GM19238 (cell line): ENCODE measurements at regions not wholly inside any gene's neighbourhood (a gene's known extent, or its start where the extent isn't known, plus 50 kb on each side); places are given as distances from the start of the nearest gene placed in this dataset.

Source experiments
- DNase-seq: peaks from one replicate; pipeline ENCODE4 v3.0.0; 2011; ENCODE audit warnings: low spot score; ENCODE audit not compliant: insufficient read length

DNA sequence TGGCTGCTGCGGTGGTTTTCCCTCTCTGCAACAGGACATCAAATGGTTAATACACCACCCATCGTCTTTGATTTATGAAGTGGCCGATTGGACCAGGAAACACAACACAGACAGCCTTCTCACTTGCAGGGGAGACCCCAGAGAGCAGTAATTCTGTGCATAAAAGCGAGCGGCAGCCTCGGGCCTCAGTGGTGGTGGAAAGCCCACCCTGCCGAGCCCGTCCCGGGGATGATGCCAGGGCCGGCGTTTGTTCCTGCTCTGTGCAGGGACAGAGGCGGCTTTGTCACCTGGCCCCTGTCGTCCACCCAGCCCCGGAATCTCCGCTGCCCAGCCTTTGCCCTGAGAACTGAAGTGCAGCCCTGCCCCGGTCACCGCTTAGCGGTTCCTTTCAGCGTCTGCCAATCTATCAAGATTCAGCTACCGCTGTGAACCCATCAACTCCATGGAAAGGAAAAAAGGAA is 184.4 kb downstream of the TSHZ3 start:
- DNase-seq: no peak

DNA sequence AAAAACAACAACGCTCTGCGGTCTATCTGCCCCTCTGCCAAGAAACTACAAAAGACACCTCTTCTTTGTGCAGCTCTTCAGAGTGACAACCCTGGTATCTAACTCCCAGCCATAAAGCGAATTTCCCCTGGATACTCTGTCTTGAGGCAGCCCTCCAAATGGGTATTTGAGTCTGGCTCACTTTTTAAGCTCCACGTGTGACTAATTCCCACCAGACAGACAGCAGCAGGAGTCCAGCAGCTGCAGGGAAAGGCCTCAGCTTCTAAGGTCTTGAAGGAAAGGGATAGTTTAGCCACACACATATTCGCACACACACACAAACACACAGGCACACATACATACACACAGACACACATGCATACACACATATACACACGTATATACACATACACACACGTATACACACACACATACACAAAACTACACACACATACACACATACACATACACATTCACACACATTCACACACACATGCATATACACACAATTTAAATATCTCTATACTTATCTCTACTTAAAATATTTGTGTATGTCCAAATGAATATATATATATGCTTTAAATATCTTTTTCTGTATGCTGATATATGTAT is 188.8 kb downstream of the TSHZ3 start:
- DNase-seq: no peak

DNA sequence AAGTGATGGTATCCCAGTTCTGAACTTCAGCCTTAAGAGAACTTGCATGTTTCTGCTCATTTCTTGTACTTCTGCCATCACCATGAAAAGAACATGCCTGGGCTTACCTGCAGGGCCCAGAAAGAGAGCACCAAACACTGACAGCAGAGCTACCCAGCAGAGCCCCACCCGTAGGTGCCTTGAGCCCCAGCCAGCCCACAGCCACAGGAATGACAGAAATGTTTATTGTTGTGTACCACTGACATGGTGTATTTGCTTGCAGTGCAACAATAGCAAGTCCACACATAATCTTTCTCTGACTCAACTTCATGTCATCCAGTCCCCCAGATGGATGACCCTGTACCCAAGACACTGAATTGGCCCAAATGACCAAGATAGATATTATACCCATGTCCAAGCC is 195.2 kb downstream of the TSHZ3 start:
- DNase-seq: no peak

DNA sequence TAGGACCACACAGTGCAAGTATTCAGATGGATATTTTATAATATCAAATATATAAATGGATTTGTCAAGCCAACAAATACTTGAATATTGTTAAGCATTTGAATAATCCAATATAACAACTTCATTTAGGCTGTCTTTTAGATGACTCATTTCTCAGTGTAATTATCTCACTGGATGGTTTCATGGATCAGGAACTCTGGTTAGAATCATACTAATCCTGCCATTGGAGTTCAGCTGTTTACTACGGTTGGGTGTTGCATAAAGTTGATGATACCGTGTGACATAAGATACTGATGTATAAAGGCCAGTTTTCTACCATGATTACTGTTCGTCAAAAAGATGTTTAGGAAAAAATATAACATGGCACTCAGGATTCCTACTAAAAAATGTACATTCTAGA is 196.3 kb downstream of the TSHZ3 start:
- no peak for DNase-seq

DNA sequence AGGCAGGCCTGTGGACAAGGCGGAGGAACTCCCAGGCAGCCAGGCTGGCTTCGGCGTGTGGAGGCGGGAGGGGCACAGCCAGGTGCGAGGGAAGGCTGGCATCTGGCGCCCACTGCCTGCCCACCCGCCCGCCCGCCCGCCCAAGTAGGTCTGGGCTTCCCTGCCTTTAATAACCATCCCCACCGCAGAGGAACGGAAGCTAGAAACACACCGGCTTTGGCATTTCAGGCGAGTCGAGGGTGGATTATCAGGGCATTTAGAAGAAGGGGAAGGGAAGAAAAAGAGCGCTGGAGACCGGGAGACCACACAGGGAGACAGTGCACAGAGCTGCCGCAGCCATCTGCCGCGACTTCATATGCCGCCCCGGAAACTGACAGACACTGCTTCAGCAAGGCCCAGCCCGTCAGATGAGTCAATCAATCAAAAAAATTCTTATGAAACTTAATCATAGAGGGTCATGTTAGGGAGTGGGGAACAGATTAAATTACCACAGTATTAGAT is 199.7 kb downstream of the TSHZ3 start:
- DNase-seq: no peak

DNA sequence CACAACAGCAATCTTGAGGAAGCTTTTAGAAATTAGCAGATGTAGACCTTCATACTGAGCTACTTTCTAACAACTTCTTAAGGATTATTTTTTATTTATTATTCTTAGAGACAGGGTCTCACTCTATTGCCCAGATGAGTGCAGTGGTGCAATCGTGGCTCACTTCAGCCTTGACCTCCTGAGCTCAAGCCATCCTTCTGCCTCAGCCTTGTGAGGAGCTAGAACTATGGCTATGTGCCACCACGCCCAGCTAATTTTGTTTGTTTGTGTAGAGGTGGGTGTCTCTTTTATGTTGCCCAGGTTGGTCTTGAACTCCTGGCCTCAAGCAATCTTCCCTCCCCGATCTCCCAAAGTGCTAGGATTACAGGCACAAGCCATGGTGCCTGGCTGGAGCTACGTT is 200.6 kb downstream of the TSHZ3 start:
- no peak for DNase-seq

DNA sequence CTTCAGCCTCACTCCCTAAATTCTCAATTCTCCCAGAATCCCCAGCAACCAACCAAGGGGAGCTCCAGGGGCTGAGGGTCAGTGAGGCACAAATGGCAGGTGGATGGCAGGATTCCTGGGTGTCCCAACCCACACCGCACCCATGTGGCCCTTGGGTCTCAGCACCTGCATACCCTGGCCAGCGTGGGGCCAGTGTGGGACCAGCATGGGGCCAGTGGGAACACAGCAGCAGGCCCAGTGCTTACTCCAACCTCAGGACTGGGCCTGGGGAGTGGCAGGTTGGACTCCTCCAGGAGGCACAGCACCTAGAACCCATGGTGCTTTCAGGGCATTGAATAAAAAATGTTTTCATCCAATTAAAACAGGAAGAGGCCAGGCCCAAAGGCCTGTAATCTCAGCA is 202.0 kb downstream of the TSHZ3 start:
- no peak for DNase-seq

DNA sequence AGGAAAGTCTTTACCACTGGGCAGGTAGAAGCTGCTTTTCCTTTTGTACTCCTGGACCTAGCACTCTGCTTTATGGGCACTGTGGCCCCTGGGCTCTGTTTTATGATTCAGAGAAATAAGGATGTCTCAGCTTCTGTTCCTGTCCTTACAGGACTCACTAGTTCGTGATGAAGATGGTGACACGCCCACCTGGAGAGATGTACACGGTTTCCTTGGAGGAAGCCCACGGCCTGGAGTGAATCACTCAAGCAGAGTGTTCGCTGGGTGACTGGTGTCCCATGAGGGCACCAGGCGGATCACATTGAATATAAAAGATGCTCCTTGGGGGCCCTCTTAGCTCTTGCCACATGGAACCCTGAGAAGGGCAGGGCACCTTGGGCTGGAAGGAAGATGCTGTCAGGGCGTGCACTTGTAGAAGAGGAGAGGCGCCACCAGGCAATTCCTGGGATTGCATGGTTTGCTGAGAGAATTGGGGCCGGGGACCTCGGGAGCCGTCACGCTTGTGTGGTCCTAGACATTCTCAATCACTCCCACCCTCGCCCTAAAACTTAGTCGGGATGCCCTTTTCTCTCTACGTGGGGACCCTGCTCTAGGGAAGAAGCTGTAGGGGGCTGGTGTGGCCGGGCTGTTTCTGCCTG is 202.6 kb downstream of the TSHZ3 start:
- no peak for DNase-seq

DNA sequence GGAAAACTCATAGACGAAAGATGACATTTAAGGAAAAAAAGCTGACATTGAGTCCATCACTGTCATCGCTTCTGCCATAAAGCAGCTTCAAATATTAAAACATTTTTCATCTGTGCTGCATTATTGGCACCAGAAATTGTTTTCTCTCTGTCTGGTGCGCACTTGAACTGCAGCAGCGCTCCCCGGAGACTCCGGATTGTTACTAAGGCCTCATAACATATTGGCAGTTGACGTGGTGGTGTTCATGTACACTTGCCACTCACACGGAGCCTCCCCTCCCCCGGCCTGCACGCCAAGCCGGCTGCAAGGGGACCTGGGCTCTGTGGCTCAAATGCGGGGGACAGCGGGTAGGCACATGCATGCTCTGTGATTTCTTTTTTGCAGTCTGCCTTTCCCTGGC is 203.2 kb downstream of the TSHZ3 start:
- DNase-seq: no peak

DNA sequence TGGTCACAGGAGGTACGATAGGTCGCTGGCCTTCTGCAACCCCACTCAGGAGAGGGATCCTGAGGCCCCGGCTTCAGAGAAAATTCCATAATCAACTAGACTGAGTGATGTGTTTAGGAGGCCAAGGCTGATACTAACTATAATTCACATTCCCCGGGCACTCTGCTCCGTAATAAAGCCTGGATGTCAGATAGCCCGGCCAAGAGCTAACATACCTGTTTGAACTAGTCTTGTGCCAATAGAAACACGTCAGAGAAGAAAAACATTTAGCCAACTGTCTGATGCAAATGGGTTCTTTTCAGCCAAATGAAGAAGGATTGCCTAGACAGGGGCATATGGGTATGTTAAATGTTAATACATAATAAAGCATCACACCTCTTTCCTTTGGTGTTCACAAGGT is 204.2 kb downstream of the TSHZ3 start:
- no peak for DNase-seq

DNA sequence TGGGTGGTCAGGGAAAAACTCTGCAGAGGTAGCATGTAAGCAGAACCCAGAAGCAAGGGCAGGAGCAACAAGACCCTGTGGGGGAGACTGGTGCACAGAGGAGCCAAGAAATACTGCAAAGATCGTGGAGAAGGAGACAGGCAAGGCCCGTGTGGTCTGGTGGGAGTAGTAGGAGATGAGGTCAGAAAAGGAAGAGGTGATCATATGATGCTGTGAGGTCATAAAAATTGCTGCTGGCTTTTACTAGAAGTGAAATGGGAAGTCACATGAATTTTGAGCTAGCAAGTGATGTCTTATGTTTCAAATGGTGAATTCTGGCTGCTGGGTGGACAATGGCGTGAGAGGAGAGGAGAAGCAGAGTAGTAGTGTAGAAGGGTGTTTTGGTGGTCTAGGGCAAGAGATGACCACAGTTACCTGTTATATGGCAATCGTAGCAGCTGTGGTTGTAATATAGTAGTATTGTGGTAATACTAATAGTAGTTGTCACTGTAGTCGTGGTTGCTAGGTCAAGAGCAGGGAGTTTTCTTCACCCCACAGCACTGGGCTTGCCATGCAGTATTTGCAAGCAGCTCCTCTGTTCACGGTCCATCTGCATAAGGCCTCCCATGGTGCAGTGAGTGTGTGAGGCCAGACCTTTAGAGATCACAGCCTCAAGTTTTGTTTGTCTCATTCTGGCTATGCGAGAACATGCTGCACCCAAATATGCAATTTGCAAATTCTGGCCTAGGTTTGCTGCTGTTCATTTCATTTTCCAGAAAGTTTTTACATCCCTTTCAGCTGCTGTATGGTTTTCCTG is 205.0 kb downstream of the TSHZ3 start:
- no peak for DNase-seq

DNA sequence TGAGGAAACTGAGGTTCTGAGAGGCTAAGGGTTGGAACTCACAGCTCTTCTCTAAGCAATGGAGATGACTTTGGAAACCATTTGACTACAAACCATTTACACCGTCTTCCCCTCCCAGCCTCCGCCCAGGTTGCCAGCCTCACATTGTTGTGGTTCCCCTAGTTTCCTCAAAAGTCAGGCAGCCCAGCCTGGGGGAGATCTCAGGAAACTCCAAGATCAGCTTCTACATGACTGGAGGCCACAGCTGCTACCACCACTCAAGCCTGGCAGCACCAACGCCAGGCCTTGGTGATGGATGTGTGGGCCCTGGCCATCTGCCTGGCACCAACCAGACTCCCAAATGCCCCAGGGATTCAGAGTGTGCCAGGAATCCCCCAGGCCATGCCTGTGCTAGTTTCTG is 207.9 kb downstream of the TSHZ3 start:
- no peak for DNase-seq

DNA sequence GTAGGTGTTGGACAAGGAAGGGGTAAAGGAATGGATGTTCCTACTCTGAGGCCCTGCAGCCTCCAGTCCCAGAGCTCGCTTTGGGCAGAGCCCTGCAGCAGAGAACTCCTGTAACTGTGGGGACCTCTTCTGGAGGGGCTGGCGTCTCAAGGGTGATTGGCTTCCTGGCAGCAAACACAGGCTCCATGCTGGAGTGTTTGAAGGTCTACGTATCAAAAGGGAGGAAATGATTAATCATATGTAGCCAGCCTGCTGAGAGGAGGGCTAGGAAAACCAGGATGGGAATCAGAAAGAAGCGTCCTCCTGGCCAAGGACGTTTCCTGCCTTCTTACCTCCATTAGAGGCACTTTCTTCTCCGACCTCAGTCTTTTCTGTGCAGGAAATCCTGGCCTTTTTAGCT is 208.5 kb downstream of the TSHZ3 start:
- DNase-seq: no peak

DNA sequence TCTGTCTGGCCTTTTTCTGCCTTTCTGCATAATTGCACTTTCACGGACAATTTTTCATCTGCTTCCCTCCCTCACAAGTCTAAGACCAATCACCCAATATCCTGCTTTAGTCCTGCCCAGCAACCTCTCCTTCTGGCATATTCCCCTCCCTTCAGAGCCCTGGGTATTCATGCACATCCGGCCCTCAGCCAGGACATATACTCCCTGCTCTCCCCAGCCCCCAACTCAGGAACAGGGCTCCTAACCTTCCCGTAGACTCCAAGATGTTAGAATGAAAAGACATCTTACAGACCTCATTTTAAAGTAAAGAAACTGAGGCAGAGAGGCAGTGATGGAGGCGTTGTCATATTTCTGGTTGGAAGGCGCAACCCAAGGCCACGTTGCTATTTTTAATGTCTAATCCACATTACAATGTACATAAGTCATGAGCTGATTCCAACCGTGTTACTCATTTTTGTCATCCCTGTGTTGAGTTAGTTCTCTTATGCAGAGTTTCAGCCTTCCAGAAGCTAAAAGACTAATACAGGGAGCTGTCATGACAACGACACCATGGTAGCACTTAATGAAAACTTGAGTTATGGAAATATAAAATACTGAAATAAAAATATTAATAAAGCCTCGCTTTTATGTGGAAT is 209.2 kb downstream of the TSHZ3 start:
- no peak for DNase-seq

DNA sequence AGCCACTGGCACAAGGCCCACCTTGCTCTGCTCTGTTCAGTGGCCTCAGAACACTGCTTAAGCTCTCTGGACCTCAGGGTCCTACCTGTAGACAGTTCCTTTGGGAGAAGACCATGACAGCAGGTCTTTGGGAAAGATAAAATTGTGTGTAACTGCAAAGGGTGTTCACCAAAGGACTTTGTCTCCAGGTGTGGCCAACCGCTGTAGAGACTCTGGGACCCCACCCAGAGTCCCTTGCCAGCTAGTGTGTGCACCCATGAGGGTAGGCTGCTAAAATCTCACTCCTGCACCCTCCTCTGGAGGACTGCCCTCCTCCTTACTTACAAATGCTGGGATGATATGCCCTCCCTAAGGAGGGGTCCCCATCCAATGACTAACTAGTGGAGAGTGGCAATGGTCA is 211.2 kb downstream of the TSHZ3 start:
- no peak for DNase-seq

DNA sequence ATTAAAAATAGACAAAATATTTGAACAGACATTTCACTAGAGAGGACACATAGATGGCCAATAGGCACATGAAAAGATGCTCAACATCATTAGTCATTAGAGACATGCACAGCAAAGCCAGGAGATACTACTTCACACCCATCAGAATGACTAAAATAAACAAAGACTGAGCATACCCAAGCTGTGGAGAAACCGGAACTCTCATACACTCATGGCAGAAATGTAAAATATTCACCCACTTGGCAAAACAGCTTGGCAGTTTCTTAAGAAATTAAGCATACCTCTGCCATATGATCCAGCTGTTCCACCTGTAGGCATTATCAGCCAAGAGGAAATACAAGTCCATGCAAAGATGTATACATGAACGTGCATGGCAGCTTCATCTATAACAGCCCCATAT is 213.4 kb downstream of the TSHZ3 start:
- no peak for DNase-seq

DNA sequence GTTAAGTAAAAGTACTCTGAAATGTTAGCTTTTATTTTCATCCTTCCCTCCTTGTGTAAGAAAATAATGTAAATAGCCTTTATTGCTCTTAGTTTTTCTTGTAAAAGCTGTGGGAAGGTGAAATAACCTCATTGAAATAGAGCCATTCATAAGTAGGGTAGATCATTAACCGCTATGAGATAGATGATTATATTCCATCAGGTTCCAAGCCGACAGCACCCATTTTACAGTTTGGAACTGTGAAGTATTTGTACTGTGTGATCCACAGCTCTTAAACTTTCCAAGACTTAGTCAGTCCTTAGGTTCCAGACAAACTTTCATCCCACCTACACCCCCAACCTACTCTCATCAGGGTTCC is 216.5 kb downstream of the TSHZ3 start:
- no peak for DNase-seq

DNA sequence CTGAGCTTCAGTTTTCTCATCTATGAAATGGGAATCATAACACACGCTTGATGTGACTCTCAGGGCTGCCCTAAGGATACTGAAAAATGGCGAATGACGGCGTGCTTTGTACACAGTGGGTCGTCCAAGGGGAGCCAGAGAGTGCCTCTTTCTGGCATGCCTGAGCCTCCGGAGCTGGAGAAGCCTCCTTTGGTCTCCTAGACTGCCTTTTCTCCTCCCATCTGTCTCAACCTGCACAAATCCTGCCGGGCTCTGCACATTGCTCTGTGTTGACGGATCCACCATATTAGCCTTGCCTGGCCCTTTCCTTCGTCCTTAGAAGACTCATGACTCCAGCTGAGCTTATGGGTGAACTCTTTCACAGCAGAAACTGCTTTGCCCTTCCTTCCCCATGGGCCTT is 220.9 kb downstream of the TSHZ3 start:
- DNase-seq: no peak

DNA sequence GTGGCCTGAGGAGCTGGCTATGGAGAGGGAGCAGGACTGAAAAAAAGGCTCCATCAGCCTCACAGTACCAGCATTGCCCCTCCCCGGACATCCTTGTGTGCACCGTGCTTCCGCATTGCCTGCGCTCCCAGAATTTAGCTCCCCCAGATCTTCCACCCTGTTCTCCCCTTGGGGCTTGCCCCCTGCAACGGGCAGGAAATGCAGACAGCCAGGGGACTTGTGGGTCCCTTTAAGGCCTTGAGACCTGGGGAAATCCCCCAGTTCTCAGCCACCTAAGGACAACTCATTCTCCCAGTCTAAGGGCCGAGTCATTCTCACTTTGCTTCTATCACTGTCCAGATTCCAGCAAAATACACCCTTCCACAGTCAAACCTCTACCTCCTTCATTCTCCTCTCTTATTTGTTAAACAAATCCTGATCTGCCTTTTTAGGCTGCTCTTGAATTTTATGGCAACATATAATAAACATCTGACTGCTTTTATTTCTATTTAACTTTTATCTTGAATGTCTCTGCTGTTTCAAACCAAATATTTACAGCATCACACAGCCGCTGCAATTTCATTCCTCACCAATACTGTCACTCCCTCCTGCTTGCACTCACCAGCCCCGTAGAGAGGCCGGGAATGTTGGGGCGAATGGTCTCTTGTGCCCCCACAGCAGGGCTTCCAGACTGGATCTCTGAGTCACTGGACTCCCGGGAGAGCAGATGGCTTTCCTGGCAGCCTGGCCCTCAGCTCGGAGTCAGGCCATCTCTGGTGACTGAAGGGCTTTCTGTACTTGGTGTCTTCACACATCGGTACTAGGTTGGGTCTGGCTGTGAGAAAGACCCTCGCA is 221.9 kb downstream of the TSHZ3 start:
- DNase-seq: no peak

DNA sequence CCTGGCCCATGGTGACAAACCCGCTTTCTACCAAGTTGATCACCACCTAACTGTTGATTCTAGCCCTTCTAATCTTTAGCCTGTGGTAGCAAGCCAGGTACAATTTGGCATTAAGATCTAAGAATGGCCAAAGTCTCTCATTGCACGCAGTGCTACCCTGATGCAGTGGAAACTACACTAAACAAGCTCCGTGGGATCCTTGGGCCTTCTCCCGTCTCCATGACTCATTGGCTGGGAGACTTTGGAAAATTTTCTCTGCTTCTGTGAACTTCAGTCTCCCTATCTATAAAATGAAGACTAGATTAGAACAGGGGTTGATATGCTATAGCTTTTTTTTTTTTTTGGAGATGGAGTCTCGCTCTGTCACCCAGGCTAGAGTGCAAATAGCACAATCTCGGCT is 223.0 kb downstream of the TSHZ3 start:
- no peak for DNase-seq

DNA sequence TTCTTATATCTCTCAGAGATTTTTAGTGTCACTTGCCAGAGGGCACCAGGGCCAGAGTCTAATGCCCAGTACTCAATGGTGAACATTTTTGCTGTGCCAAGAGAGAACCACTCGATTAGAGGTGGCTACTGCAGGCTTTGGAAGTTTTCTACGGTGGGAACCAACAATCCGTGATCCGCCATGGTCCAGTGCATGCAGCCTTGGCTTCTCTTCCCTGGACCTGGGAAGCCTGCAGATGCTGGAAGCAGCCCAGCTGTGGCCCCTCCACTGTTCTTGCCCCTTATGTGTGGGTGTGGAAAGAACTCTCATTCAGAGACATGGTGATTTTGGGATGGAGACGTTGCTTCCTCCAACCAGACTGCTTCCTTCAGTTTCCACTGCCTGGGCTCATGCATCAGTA is 224.2 kb downstream of the TSHZ3 start:
- no peak for DNase-seq
